IPS DF 6.9 (cell line): ENCODE measurements at regions not wholly inside any gene's neighbourhood (a gene's known extent, or its start where the extent isn't known, plus 50 kb on each side); places are given as distances from the start of the nearest gene placed in this dataset.

Source experiments
- DNase-seq: peaks from one replicate; pipeline ENCODE4 v3.0.0-alpha.2; 2013; ENCODE audit warnings: low read depth, low spot score
- H3K27ac ChIP-seq: one replicate; pipeline ENCODE4 v1.5.1; 2013; ENCODE audit warnings: low read length, control low read depth
- H3K27me3 ChIP-seq: 2 replicates; pipeline ENCODE4 v1.6.1; 2013; ENCODE audit warnings: mild to moderate bottlenecking, low read length; ENCODE audit not compliant: control insufficient read depth, insufficient read depth
- H3K36me3 ChIP-seq: 2 replicates; pipeline ENCODE4 v1.6.1; 2013; ENCODE audit warnings: low read length; ENCODE audit not compliant: control insufficient read depth, insufficient read depth
- H3K4me1 ChIP-seq: 2 replicates; pipeline ENCODE4 v1.6.1; 2013; ENCODE audit warnings: low read length; ENCODE audit not compliant: control insufficient read depth, insufficient read depth
- H3K4me3 ChIP-seq: 2 replicates; pipeline ENCODE4 v1.5.1; 2013; ENCODE audit warnings: mild to moderate bottlenecking, low read length
- H3K9me3 ChIP-seq: 2 replicates; pipeline ENCODE4 v1.6.1; 2013; ENCODE audit warnings: low read length, inconsistent platforms; ENCODE audit not compliant: control insufficient read depth, insufficient read depth
- WGBS: extraction: QIAGEN DNeasy Blood & Tissue Kit; methylation state at CpG from one replicate; pipeline ENCODE4 v1.1.7; 2013; ENCODE audit warnings: mixed read lengths, missing lambda C conversion rate; ENCODE audit not compliant: insufficient read length, insufficient coverage; 5-methylcytosine and 5-hydroxymethylcytosine counted together

DNA sequence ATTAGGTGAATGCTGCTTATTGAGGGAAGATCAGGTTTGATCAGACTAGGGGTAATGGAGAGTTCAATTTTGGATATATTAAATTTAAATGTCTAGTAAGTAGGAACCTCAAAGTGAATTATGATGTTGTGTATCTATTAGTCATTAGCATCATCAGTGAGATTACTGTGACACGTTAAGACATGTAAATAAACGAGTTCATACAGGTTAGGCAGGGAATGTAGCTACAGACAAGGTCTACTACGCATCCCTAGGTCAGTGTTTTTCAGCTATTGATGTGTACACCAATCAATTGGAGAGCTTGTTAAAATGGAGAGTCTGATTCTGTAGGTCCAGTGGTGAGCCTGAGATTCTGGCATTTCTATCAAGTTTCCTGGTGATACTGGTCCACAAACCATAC is 120.1 kb upstream of the LRRC4C start:
- DNase-seq = no peak
- no peak overlapping the region for H3K27ac ChIP-seq
- no peaks in the 10 kb centered on the region for H3K4me1 ChIP-seq
- no peaks in the 10 kb centered on the region for H3K36me3 ChIP-seq
- WGBS = no CpG with 5 or more reads among the region's 3 CpGs
- H3K27me3 ChIP-seq = no peaks in the 10 kb centered on the region
- no peaks in the 10 kb centered on the region for H3K9me3 ChIP-seq
- no peak overlapping the region for H3K4me3 ChIP-seq

- Histone ChIP-seq H3K36me3 (no peaks in the 10 kb centered on the region), H3K4me3 (no peak overlapping the region), H3K27ac (no peak overlapping the region), H3K9me3 (no peaks in the 10 kb centered on the region), H3K4me1 (no peaks in the 10 kb centered on the region), H3K27me3 (no peaks in the 10 kb centered on the region)
- WGBS = no CpG with 5 or more reads among the region's 1 CpG
- no peak for DNase-seq
These were observed 150.1 kb upstream of the LRRC4C start for GRCh38 chr11:41609511-41609910.

DNA sequence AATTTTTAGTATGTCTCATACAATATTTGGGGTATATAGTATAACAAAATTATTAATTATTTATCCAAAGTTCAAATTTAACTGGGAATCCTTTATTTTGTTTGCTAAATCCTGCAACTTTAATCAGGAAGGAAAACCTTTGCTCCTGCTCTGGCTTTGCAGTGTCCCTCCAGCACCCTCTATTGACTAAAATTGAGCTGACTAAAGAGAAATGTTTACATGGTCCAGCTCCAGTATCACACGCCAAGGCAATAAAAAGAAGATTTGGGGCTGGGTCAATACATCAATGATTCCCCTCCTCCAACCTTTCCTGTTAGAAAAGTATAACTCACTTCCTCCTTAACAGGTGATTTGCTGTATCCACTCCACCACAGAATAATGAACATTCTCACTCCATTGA is 153.0 kb upstream of the LRRC4C start:
- Histone ChIP-seq H3K36me3 (no peaks in the 10 kb centered on the region), H3K9me3 (no peaks in the 10 kb centered on the region), H3K4me1 (no peaks in the 10 kb centered on the region), H3K27ac (no peak overlapping the region), H3K4me3 (no peak overlapping the region), H3K27me3 (no peaks in the 10 kb centered on the region)
- peak; percentile 1 for DNase-seq
- WGBS = no CpG with 5 or more reads among the region's 1 CpG

DNA sequence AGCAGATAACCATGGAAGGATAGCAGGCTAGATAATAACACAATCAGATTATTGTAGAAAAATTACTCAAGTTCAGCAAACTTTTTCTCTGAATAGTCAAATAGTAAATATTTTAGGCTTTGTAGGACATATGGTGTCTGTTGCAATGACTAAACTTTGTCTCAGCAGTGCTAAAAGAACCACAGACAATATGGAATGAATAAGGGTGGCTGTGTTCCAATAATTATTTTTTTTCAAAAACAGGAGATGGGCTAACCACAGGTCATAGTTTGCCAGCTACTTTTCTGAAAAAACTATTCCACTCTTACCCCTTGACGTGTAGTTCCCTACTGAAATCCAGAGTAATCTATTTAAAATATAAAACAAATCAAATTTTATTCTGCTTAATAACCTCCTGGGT is 153.9 kb upstream of the LRRC4C start:
- no peak for DNase-seq
- H3K4me1 ChIP-seq = no peaks in the 10 kb centered on the region
- WGBS = 100% methylated on average over 1 of the region's 1 CpG
- H3K9me3 ChIP-seq = no peaks in the 10 kb centered on the region
- H3K27me3 ChIP-seq = no peaks in the 10 kb centered on the region
- H3K4me3 ChIP-seq = no peak overlapping the region
- H3K36me3 ChIP-seq = no peaks in the 10 kb centered on the region
- no peak overlapping the region for H3K27ac ChIP-seq

DNA sequence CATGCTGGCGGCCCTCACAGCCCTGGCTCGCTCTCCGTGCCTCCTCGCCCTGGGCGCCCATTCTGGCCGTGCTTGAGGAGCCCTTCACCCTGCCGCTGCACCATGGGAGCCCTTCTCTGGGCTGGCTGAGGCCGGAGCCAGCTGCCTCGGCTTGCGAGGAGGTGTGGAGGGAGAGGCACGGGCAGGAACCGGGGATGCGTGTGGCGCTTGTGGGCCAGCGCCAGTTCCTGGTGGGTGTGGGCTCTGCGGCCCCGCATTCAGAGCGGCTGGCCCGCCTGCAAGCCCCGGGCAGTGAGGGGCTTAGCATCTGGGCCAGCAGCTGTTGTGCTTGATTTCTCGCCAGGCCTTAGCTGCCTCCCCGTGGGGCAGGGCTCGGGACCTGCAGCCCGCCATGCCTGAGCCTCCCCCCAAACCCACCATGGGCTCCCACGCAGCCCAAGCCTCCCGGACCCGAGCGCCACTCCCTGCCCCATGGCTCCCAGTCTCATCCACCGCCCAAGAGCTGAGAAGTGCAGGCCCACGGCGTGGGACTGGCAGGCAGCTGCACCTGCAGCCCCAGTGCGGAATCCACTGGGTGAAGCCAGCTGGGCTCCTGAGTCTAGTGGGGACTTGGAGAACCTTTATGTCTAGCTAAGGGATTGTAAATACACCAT is 163.4 kb upstream of the LRRC4C start:
- H3K4me3 ChIP-seq = no peak overlapping the region
- H3K36me3 ChIP-seq = peaks cover 3% of the 10 kb centered on the region; the same call in 1 of the 2 replicates
- no peaks in the 10 kb centered on the region; the same call in 1 of the 2 replicates for H3K4me1 ChIP-seq
- H3K9me3 ChIP-seq = peaks cover 2% of the 10 kb centered on the region; the same call in 1 of the 2 replicates
- DNase-seq = no peak
- no CpG with 5 or more reads among the region's 32 CpGs for WGBS
- no peaks in the 10 kb centered on the region for H3K27me3 ChIP-seq
- H3K27ac ChIP-seq = no peak overlapping the region

DNA sequence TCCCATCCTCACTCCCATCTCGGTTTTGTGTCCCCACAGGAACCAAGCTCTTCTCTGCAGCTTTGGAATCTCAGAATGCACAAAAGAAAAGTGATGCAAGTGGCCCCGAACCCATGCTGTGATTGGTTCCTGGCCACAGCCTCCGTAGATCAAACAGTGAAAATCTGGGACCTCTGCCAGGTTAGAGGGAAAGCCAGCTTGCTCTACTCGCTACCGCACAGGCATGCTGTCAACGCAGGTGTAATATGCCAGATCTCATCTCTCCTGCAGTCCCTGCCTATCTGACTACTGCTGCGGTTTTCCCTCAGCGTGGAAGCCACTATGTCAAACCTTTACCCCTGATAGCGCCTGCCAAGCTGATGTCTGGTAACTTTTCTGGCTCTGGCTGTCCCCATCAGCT is 200.5 kb upstream of the LRRC4C start:
- no CpG with 5 or more reads among the region's 9 CpGs for WGBS
- no peak overlapping the region for H3K27ac ChIP-seq
- no peak overlapping the region; the same call in 1 of the 2 replicates for H3K4me3 ChIP-seq
- H3K4me1 ChIP-seq = no peaks in the 10 kb centered on the region
- DNase-seq = no peak
- no peaks in the 10 kb centered on the region for H3K9me3 ChIP-seq
- H3K36me3 ChIP-seq = no peaks in the 10 kb centered on the region
- H3K27me3 ChIP-seq = no peaks in the 10 kb centered on the region

DNA sequence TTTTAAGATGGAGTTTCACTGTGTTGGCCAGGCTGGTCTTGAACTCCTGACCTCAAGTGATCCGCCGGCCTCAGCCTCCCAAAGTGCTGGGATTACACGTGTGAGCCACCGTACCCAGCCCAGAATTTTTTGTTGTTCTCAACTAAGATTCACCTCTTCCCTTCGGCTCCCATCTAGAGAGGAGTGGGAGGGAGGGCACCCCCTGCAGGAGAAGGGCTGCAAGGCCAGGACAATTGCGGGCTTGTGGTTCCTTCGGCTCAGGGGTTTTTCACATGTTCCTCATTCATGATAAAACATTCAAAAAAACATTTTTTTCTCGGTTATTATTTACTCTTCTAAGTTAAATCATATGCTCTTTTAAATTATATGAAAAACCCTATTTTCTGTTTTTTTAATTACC is 201.1 kb upstream of the LRRC4C start:
- Histone ChIP-seq H3K4me1 (no peaks in the 10 kb centered on the region), H3K27ac (no peak overlapping the region), H3K9me3 (no peaks in the 10 kb centered on the region), H3K4me3 (no peak overlapping the region), H3K36me3 (no peaks in the 10 kb centered on the region), H3K27me3 (no peaks in the 10 kb centered on the region)
- 100% methylated on average over 1 of the region's 8 CpGs for WGBS
- DNase-seq = peak; percentile 9

GRCh38 chr11:41665441-41666360 is 206.2 kb upstream of the LRRC4C start:
- DNase-seq = no peak
- no peaks in the 10 kb centered on the region for H3K9me3 ChIP-seq
- WGBS = no CpG with 5 or more reads among the region's 7 CpGs

DNA sequence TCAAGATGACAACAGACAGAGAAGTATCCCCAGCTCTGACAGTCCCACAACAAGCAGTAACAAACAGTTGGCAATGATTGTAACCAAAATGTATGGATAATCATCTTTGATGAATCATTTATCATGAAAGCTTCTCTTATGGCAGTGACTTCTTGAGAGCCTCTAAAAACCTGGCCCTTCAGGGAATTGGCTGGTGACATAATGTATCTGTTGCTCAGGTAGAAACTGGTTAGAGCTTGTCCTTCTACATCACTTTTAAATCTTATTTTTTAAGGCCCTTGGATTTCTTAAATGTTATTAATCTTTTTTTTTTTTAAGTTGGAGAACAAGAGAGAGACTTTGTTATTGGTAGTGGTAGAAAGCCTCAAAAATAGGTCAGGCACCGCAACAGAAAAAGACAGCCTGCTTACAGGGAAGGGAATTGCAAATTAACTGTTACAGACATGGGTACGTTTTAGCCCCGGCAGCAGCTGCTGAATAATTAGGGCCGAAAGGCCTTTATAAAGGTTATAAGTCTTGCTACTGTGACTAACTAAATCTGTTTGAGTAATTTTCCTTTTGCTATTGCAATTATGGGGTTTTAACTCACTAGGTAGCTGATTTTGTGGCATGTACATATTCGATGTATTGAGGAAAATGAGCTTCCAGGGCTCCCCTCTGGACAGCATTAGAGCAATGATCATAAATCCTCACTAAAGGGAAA is 207.7 kb upstream of the LRRC4C start:
- no peak for DNase-seq
- no peaks in the 10 kb centered on the region for H3K27me3 ChIP-seq
- H3K9me3 ChIP-seq = no peaks in the 10 kb centered on the region
- no peak overlapping the region for H3K27ac ChIP-seq
- no peaks in the 10 kb centered on the region for H3K4me1 ChIP-seq
- no peaks in the 10 kb centered on the region for H3K36me3 ChIP-seq
- no CpG with 5 or more reads among the region's 5 CpGs for WGBS
- H3K4me3 ChIP-seq = no peak overlapping the region

More at GRCh38 chr11:41665441-41666360, 206.2 kb upstream of the LRRC4C start:
- H3K27me3 ChIP-seq = no peaks in the 10 kb centered on the region
- no peak overlapping the region for H3K27ac ChIP-seq
- no peaks in the 10 kb centered on the region for H3K36me3 ChIP-seq
- no peak overlapping the region for H3K4me3 ChIP-seq
- H3K4me1 ChIP-seq = no peaks in the 10 kb centered on the region

GRCh38 chr11:41675205-41675604 is 215.8 kb upstream of the LRRC4C start:
- Histone ChIP-seq H3K4me3 (no peak overlapping the region), H3K9me3 (no peaks in the 10 kb centered on the region), H3K27ac (no peak overlapping the region), H3K36me3 (no peaks in the 10 kb centered on the region), H3K27me3 (no peaks in the 10 kb centered on the region), H3K4me1 (no peaks in the 10 kb centered on the region)
- no CpG with 5 or more reads among the region's 1 CpG for WGBS
- no peak for DNase-seq
